ENCODE measurements at regions not wholly inside any gene's neighbourhood (a gene's known extent, or its start where the extent isn't known, plus 50 kb on each side); places are given as distances from the start of the nearest gene placed in this dataset.

- DNase-seq = peak; percentile 14
- Histone ChIP-seq H3K56ac (ENCODE audit: insufficient read length, low read depth, low read length) (no peak overlapping the region), H2BK5ac (ENCODE audit: insufficient read length, low read length) (no peak overlapping the region), H3T11ph (ENCODE audit: low read length) (no peak overlapping the region), H3K4ac (ENCODE audit: low read depth, low read length) (no peak overlapping the region), H2BK15ac (ENCODE audit: low read depth, low read length) (no peak overlapping the region), H4K20me1 (ENCODE audit: control insufficient read depth, insufficient read depth, insufficient read length) (no peaks in the 10 kb centered on the region), H3K4me1 (ENCODE audit: insufficient read depth, low read length) (no peaks in the 10 kb centered on the region), H3K79me1 (ENCODE audit: insufficient read depth, low read depth, low read length, poor library complexity, severe bottlenecking) (no peaks in the 10 kb centered on the region), H2AFZ (ENCODE audit: low read length) (no peak overlapping the region), H2BK12ac (ENCODE audit: insufficient read length, low read depth, low read length) (no peak overlapping the region), H4K91ac (ENCODE audit: insufficient read length, low read depth, low read length) (no peak overlapping the region), H3K23ac (ENCODE audit: insufficient read length, low read depth, low read length) (no peak overlapping the region), H3K9ac (ENCODE audit: extremely low read depth, insufficient read length, low read length) (no peak overlapping the region), H3K14ac (ENCODE audit: insufficient read depth, low read length) (no peak overlapping the region; the same call in 1 of the 2 replicates), H2BK20ac (ENCODE audit: low read depth, low read length, poor library complexity, severe bottlenecking) (no peak overlapping the region), H3K27me3 (ENCODE audit: insufficient read depth, low read length) (no peaks in the 10 kb centered on the region), H3K9me3 (ENCODE audit: control insufficient read depth, low read depth, low read length) (no peaks in the 10 kb centered on the region), H3K27ac (ENCODE audit: insufficient read length, low read depth, low read length) (no peak overlapping the region), H3K18ac (ENCODE audit: insufficient read length, low read depth, low read length) (no peak overlapping the region), H2BK120ac (ENCODE audit: low read depth, low read length, poor library complexity, severe bottlenecking) (no peak overlapping the region), H3K4me2 (ENCODE audit: insufficient read depth, insufficient read length, low read length) (no peak overlapping the region), H4K5ac (ENCODE audit: insufficient read length, low read depth, low read length) (no peak overlapping the region), H3K79me2 (ENCODE audit: insufficient read depth, low read length) (no peaks in the 10 kb centered on the region), H3K23me2 (ENCODE audit: insufficient read length, low read depth, low read length, poor library complexity, severe bottlenecking) (peaks cover 5% of the 10 kb centered on the region), H2AK5ac (ENCODE audit: insufficient read length, low read length) (no peak overlapping the region), H4K8ac (replicated peaks; ENCODE audit: insufficient read length, low read depth, low read length) (no peak overlapping the region)
- TF ChIP-seq CTCF (conservative IDR thresholded peaks at IDR 0.05) = no peak
- no peak overlapping the region for H3K4me3 Mint-ChIP-seq
- WGBS (ENCODE audit: extremely low coverage, insufficient read length, low lambda C conversion rate) = no CpG with 5 or more reads among the region's 12 CpGs
- peaks cover 7 to 8% of the 10 kb centered on the region in 2 experiments; a peak in 1 of 4 replicates for H3K4me1 Mint-ChIP-seq
- no peaks in the 10 kb centered on the region for H3K36me3 Mint-ChIP-seq (ENCODE audit: insufficient read depth in 1 of 3, low read depth in 3 of 3)
- H3K27ac Mint-ChIP-seq = no peak overlapping the region
- peaks cover 3% of the 10 kb centered on the region for H3K27me3 Mint-ChIP-seq (ENCODE audit: low read depth)
- no peaks in the 10 kb centered on the region for H3K9me3 Mint-ChIP-seq
These were observed 67.0 kb upstream of the FRMD1 start for GRCh38 chr6:168145747-168146596.
